GM18520 (cell line): ENCODE measurements at regions not wholly inside any gene's neighbourhood (a gene's known extent, or its start where the extent isn't known, plus 50 kb on each side); places are given as distances from the start of the nearest gene placed in this dataset.

Source experiments
- ATAC-seq: cut with Tn5 transposase; IDR thresholded peaks from one replicate; pipeline ENCODE4 v1.9.1; 2021; ENCODE audit not compliant: unreplicated experiment

GRCh38 chr18:38948436-38948835 lies 1382.8 kb upstream of the CELF4 start:
- no peak for ATAC-seq

GRCh38 chr18:38944446-38945024 lies 1378.9 kb upstream of the CELF4 start:
- no peak for ATAC-seq

GRCh38 chr18:38941711-38942561 lies 1376.3 kb upstream of the CELF4 start:
- no peak for ATAC-seq

GRCh38 chr18:38940863-38941531 lies 1375.4 kb upstream of the CELF4 start:
- peak; percentile 66 for ATAC-seq

GRCh38 chr18:38940475-38940862 lies 1374.9 kb upstream of the CELF4 start:
- ATAC-seq = peak; percentile 11

- peak; percentile 60 for ATAC-seq
Measured at GRCh38 chr18:38933910-38934510, 1368.4 kb upstream of the CELF4 start.

- ATAC-seq = peak; percentile 36
Measured at GRCh38 chr18:38933322-38933721, 1367.7 kb upstream of the CELF4 start.

GRCh38 chr18:38932752-38933151 lies 1367.2 kb upstream of the CELF4 start:
- ATAC-seq = peak; percentile 43

GRCh38 chr18:38931754-38932050 lies 1366.1 kb upstream of the CELF4 start:
- no peak for ATAC-seq

- no peak for ATAC-seq
Measured at GRCh38 chr18:38930881-38931753, 1365.5 kb upstream of the CELF4 start.

- no peak for ATAC-seq
Measured at GRCh38 chr18:38923540-38923939, 1357.9 kb upstream of the CELF4 start.

GRCh38 chr18:38923126-38923525 lies 1357.5 kb upstream of the CELF4 start:
- ATAC-seq = no peak

GRCh38 chr18:38909972-38910371 lies 1344.4 kb upstream of the CELF4 start:
- ATAC-seq = no peak

- ATAC-seq = no peak
Measured at GRCh38 chr18:38902796-38903195, 1337.2 kb upstream of the CELF4 start.

GRCh38 chr18:38900445-38900844 lies 1334.8 kb upstream of the CELF4 start:
- ATAC-seq = no peak

- no peak for ATAC-seq
Measured at GRCh38 chr18:38900031-38900430, 1334.4 kb upstream of the CELF4 start.

- ATAC-seq = no peak
Measured at GRCh38 chr18:38899252-38899651, 1333.7 kb upstream of the CELF4 start.

GRCh38 chr18:38898167-38898566 lies 1332.6 kb upstream of the CELF4 start:
- no peak for ATAC-seq

GRCh38 chr18:38895560-38895959 lies 1330.0 kb upstream of the CELF4 start:
- no peak for ATAC-seq

GRCh38 chr18:38887671-38888020 lies 1322.0 kb upstream of the CELF4 start:
- ATAC-seq = no peak
